ENCODE measurements at regions not wholly inside any gene's neighbourhood (a gene's known extent, or its start where the extent isn't known, plus 50 kb on each side); places are given as distances from the start of the nearest gene placed in this dataset.

- no peak for TF ChIP-seq CTCF (IDR thresholded peaks at IDR 0.05)
- no peak for TF ChIP-seq POLR2A (IDR thresholded peaks at IDR 0.05)
- no peak for TF ChIP-seq EP300 (IDR thresholded peaks at IDR 0.05)
Measured at GRCh38 chr10:62648921-62649320, 155.6 kb upstream of the ADO start.

Measured in tibial nerve (tissue), 4 donors.